ENCODE measurements at regions not wholly inside any gene's neighbourhood (a gene's known extent, or its start where the extent isn't known, plus 50 kb on each side); places are given as distances from the start of the nearest gene placed in this dataset.

DNA sequence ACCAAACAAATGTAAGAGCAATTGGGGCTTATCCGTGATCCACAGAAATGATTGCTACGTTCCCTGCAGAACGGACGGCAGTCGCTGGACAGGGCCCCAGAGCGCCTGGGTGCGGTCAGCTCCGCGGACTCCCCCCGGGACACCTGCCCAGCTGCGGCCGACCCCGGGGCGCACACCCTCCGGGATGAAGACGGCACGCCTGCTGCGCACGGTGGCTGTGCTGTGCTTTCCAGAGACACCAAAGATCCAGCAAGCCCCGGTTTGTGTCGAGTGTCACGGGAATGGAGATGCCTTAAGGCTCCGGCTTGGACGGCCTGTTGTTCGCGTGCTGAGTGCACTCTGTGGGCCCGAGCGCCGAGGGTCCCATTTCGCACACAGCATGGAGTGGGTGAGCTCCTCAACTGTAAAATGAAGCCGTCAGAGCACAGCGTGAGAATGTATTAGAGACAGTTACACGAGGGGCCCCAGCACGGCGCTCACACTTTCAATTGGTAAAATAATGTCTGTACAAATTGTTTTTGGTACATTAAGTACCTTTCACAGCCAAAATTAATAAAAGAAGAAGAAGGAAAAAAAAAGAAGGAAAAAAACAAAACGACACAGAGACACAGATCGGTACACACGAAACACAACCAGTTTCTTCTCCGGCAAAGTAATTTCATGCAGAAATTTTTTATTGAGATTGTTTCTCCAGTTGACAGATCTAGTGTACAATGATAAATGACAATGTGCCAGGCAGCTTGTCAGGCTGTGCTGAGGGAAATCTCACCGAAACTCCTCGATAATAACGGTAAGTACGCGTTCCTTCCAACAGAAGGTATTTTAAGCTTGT, 615.8 kb upstream of the SALL3 start:
- CTCF ChIA-PET = no interaction called here

DNA sequence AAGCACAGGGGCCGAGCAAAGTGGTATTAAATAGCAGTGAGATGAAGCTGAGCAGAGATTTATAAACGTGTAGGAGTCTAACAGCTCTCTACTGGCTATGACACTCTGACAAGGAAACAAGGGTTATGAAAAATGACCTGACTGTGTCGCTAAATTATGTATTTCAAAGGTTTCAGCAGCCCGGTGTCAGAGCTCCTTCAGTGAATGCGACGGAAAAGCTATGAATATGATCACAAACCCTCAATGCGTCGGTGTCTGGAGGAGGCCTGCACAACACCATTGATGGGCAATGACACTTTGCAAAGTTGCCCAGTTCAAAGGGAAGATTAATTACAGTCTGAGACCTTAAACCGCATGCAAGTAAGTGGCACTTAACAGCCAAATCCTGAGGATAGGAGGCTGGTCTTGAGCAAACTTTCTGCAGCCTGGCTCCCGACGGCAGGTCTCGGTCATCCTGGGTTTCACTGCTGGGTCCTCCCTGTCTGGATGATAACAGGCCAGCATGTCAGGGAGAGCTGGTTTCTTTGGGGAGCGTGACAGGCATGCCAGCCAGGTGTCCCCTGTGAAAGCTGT, 615.1 kb upstream of the SALL3 start:
- POLR2A ChIA-PET = no interaction called here
- CTCF ChIA-PET = no interaction called here

More for the DNA sequence above, 615.8 kb upstream of the SALL3 start:
- POLR2A ChIA-PET = no interaction called here

DNA sequence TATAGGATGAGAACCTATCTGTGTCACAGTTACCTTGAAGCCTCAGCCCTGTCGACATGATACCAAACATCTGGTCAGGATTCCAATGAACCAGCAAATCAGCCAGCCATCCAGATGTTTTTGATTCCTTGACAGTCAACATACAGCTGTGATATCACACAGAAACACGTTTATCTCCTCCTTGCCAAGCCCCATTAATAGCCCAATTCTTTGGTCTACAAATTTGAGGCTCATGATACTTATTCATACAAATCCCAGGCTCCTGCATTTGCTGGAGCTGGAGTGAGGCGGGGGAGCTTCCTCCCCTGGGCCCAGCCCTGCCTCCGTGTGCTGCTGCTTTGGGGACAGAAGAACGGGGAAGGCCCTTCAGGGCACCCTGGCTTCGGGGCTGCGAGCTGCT, 611.6 kb upstream of the SALL3 start:
- CTCF ChIA-PET = no interaction called here
- POLR2A ChIA-PET = no interaction called here

DNA sequence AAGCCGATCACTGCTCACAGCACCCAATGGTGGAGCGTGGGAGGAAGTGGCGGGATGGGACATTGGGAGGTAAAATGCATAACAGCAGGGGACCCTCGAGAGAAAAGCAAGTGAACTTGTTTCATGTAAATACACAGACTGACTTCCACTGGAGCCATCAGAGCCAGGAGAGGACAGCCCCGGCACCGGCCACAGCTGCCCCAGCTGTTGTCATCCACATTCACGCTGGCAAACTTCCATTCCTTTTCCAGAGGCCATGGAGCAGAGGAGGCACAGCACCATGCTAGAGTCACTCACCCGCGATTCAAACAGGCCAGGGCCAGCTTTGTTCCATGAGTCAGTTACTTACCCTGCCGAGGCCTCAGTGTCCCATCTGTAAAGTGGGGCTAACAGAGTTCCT, 610.9 kb upstream of the SALL3 start:
- ChIA-PET POLR2A (no interaction called here), CTCF (no interaction called here)

DNA sequence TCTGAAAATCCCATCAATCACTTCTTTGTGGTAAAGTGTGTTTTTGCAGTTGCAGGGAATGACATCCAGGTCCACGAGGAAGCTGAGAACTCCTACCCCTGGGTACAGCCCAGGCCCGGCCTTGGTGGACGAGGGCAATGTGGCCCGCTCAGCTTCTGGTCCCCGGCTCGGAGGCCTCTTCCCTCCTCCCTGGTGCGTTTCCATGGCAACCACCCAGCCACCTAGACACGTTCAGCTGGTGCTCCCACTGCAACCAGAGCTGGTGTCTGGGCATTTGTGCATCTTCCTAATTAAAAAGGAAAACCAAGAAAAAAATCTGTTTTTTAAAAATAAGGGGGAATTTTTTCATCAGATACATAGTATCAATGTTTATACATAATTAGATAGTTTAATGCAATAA, 603.6 kb upstream of the SALL3 start:
- CTCF ChIA-PET = no interaction called here
- POLR2A ChIA-PET = no interaction called here

DNA sequence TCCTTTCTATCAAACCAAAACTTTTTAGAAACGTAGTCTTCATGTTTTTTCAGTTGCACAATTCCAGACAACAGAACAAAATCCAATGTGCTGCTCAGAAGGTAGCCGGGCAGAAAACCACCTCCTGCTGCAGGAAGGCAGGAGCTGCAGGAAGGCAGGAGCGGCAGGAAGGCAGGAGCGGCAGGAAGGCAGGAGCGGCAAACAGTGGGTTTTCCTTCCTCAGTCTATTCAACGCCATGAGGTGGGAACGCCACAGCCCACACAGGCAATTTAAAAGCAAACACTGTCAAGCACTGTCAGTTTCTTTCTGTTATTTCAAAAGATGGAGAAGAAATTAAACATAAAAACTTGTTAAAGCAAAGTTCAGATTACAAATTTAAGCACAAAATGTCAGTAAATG, 601.2 kb upstream of the SALL3 start:
- CTCF ChIA-PET = no interaction called here
- POLR2A ChIA-PET = no interaction called here

DNA sequence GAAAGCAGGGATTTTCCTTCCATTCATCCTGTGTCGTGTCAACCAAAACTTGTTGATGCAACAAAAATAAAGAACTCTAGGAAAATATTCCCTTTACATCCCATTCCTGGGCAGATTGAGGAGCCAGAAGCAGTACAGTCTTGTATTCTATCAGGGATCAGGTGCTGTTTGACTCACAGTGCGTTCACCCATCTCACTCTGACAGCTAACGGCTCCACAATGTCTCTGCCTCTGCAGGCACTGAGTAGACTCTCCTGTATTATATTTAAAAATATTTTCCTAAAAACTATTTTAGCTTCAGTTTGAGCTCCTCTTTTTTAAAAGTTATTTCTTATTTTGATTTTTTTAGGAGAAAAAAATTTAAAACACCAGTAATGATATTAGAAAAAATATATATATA, 600.6 kb upstream of the SALL3 start:
- ChIA-PET POLR2A (no interaction called here), CTCF (no interaction called here)

DNA sequence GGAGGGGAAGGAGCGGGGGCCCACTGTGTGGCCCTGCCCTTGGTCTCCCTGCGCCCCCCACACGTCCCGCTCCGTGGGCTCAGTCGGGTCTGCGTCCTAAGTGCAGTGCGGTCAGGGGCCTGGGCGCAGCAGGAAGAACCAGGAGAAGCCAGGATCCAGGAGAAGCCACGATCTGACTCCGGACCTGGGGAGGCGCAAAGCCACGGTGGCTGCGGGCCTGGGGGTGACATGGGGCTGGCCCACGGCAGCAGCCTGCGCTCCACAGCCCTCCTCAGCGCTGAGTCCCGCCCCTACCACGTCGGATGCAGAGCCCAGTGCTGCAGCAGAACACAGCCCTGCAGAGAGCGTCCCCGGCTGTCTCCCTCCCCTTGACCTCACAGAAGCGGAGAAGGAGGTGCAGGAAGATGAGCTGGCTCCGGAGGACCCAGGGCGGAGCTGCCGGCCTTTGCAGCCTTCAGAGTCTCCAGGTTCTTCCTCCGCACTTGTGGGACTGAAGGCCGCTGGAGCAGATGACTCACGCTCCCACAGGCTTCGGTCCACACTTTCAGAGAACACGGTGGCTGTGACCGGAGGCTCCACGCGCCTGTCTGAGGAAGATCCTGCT, 589.2 kb upstream of the SALL3 start:
- ChIA-PET CTCF (no interaction called here), POLR2A (no interaction called here)

DNA sequence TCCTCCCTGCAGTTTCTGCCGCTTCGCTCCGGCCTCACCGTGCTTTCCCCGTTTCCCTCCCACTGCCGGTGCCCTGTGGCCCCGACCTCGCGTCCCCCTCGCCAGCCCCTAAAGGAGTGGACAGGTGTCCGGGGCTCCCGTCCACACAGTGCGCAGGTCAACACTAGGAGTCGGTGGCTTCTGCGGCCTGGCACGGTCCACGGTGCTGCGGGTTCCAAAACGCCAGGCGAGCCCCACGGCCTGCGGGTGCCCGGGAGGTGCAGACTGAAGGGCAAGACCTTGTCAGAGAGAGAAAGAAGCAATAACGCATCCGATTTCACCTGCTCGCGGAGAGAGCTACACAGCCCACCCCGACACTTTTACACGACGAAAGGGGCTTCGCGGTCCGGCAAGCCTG, 588.7 kb upstream of the SALL3 start:
- ChIA-PET POLR2A (no interaction called here), CTCF (no interaction called here)

DNA sequence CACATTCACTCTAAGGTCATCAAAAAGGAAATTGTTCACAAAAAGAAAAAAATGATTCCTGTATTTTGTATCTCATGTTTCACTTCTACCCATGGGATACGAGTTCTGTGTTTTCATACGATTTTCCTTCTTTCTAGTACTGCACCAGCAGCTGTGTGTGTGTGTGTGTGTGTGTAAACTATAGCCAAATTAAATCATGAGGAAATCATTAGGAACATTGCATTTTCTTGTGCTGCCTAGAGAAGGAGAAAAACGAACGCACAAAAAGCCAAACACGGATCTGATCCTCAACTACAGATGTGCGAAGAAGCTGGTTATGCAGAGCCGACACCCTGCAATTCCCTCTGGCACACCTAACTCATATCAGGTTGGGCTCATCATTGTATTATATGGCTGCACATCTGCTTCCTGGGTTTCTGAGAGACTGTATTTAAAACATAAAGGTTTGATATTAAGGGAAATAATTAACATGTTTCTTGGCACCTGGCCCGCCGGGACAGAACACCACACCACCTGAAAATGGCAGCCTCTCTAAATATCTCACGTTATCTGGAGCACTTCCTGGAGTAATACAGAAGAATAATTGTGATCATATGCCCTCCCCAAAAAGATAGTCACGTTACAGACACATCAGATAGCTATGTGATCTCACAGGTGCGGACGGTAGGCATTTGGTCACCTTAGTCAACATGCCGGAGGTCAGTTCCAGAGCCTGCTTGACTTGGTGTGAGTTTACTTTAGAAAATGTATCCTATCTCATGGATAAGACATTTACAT, 586.3 kb upstream of the SALL3 start:
- ChIA-PET POLR2A (no interaction called here), CTCF (no interaction called here)

DNA sequence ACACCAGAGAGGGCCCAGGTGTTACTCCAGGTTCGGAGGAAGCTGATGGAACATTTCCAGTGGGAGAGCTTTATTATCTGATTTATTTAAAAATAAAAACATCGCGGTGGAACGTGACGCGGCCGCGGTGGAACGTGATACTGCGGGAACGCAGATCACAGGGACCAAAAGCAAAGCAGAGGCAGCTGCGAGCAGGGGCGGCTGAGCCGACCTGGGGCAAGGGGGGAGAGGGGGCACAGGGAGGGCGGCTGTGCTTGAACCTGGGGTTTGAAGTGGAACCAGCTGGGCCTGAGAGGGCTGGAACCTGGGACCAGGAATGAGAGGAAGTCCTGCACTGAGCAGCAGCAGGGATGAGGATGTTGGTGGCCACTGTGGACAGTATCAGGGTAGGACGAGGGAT, 583.5 kb upstream of the SALL3 start:
- CTCF ChIA-PET = no interaction called here
- POLR2A ChIA-PET = no interaction called here

DNA sequence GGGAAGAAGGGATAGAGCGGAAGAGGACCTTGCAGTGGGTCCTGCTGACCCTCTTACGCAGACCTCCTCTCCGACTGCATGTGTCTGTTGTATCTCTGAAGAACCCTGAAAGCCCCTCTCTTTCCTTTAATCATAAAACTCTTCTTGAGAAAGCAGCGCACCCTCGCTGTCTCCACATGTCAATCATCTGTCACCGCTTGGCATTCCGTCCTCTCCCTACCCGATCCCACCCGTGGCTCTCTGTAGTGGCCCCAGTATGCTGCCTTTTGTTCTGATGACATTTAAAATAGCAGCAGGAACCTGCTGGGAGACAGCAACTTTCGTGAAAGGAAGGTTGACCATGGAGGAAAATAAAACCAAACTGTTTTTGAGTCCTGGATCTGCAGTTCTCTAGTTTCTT, 582.9 kb upstream of the SALL3 start:
- CTCF ChIA-PET = no interaction called here
- POLR2A ChIA-PET = no interaction called here

DNA sequence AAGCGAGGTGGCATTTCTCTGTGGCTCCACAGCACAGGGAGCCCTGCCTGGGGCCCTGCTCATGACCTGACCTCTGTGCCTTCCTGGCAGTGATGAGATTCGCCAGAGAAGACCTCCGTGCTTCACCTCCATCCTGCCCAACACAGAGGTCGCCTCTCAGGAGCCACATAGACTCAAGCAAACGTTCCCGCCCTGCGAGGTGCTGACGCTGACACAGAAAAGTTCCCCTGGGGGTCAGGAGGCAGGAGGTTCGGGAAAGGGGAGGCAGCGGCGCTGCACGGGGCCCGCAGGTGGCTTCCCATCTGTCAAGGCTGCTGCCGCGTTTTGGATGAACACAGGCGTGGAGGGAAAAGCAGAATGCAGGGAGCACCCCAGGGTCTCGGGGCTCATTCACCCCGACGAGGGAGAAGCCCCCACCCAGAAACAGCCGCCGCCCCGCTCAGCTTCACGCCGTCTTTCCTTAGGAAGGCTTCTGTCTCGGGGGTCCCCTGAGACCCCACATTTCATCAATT, 579.6 kb upstream of the SALL3 start:
- ChIA-PET POLR2A (no interaction called here), CTCF (no interaction called here)

DNA sequence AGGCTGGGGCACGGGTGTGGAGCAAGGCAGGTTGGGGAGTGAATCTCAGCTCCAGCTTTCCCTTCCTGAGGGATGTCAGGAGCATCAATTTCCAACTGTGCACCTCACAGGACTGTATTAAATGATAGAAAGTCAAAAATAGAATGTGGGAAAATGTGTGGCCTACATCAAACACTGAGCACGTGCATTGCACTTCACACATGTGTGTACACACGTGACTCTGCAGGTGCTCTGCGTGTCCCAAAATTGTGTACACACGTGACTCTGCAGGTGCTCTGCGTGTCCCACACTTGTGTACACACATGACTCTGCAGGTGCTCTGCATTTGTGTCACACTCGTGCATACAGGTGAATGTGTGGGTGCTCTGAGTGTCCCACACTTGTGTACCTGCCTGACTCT, 577.2 kb upstream of the SALL3 start:
- CTCF ChIA-PET = no interaction called here
- POLR2A ChIA-PET = no interaction called here

DNA sequence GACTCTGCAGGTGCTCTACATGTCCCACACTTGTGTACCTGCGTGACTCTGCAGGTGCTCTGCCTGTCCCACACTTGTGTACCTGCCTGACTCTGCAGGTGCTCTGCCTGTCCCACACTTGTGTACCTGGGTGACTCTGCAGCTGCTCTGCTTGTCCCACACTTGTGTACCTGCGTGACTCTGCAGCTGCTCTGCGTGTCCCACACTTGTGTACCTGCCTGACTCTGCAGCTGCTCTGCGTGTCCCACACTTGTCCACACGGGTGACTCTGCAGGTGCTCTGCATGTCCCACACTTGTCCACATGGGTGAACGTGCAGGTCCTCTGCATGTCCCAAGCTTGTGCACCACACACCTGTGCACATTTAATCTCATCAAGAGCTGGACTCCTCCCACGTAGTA, 576.7 kb upstream of the SALL3 start:
- CTCF ChIA-PET = no interaction called here
- POLR2A ChIA-PET = no interaction called here

DNA sequence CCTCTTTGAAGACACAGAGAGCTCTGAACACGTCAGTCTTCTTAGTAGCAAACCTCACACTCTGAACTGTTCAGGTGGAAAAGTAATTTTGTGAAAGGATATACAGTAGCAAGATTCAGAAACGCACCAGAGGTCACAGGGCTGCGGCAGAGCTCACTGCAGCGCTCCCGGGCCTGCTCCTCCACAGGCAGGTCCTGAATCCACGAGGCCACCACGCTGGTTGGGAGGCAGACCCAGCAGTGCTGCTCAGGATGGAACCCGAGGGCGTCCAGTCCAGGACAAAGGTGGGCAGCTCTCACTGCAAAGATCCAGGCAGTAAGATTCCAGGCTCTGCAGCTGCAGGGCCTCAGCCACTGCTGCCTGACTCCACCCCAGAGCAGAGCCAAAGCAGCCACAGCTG, 576.2 kb upstream of the SALL3 start:
- POLR2A ChIA-PET = no interaction called here
- CTCF ChIA-PET = no interaction called here

DNA sequence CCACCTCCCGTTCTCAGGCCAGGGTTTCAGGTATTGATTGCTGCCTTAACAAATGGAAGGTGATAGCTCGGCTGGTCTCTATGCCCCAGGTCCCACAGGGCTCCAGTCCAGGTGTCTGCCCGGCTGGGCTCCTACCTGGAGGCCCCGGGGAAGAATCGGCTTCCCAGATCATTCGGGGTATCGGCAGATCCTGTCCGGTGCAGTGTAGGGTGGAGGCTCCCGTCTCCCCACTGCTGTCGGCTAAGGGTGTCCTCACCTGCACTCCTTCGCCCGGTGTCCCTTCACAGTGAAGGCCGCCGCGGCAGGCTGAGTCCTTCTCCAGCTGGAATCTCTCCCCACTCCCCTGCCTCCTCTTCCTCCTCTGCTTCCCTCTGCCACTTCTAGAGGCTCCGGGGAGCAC, 573.9 kb upstream of the SALL3 start:
- ChIA-PET CTCF (no interaction called here), POLR2A (no interaction called here)

DNA sequence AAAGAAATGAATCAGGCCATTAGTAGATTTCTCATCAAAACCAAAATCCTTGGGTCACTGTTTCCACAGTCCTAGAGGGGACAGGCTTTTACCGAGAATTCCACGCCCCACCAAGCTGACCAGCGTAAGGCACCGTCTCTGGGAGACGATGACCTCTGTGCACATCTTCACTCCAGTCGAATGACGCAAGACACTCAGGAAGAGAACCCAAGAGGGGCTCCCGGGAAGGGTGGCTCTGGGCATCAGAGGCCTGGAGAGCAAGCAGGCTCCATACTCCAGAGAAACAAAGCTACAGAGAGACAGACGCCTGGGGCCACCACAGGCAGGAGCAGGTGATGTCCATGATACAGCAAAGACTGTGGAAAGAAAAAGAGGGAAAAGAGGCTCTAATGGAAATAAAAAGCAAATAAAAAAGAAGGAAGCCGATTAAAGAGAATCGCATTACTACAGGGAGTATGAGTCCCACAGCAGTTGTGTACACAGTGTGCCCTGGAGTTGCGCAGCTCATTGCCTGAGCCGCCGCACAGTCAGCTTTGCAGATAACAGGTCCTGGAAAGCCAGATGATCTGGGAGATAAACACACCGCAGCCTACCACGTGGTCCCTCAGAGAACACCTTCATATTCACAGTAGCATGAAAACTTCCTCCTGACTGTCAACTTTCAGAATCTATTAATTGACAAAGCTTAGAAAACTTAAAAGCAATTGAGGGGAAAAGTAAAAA, 572.7 kb upstream of the SALL3 start:
- CTCF ChIA-PET = no interaction called here
- POLR2A ChIA-PET = no interaction called here

DNA sequence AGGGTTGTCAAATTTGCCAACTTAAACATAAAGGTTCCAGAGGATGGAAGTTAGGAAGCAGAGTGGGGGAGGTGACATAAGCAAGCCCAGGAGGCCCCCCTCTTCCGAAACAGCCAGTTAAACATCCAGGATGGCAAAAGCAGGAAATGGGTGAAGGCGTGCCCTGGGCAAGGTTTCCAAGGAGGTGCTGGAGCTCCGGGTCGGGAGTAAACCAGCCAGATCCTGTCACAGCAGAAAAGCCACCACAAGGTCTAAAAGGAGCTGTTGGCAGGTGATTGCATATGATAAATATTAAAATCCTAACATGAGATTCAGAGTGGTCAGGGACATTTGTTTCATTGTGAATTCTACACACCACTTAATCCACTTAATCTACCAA, 572.2 kb upstream of the SALL3 start:
- POLR2A ChIA-PET = no interaction called here
- CTCF ChIA-PET = no interaction called here

DNA sequence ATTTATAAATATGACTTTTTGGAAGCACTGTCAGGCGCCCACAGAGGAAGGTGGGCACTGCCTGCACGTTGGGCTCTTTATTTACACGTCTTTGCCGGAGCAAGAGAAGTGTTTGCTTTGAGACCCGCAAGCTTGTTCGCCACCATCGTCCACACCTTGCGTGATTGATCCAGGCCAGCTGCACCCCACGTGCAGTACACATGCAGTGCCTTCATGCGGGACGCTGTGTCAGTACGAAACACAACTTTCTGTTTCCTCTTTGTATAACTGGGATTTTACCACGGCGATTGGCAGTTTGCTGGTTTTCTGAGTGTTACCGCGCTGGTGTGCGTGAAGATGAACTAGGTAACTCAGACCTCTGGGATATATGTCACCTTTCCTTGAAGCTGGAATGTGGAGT, 571.0 kb upstream of the SALL3 start:
- POLR2A ChIA-PET = no interaction called here
- CTCF ChIA-PET = no interaction called here
